HuH-7 (cell line): ENCODE measurements at regions not wholly inside any gene's neighbourhood (a gene's known extent, or its start where the extent isn't known, plus 50 kb on each side); places are given as distances from the start of the nearest gene placed in this dataset.

ENCODE experiments used
- DNase-seq: peaks from one replicate; pipeline ENCODE4 v3.0.0; 2011; ENCODE audit warnings: low spot score

- DNase-seq: no peak
Observed at GRCh38 chr2:207257251-207258250, 91.8 kb upstream of the KLF7 start.

- DNase-seq: peak; percentile 14
Observed at GRCh38 chr2:207258263-207258991, 92.7 kb upstream of the KLF7 start.

GRCh38 chr2:207260021-207260420 lies 94.3 kb upstream of the KLF7 start:
- no peak for DNase-seq

- DNase-seq: no peak
Observed at GRCh38 chr2:207260947-207261346, 95.2 kb upstream of the KLF7 start.

DNA sequence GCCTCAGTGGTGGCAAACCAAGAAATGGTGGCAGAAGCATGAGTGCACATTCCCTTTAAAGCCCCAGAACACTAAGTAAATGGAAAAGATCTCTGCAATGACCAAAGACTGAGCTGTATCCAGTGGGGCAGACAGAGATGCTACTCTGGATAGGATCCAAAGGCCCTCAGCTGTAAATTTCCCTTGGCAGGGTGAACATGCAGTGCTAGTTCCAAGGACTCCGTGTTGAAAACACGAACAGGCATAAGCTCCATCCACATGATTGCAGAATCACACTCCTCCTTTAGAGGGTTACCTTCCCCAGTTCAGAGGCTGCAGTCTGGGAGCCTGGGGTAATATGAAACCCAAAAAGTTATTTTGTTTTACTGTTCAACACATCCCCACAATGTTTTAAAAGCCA lies 98.6 kb upstream of the KLF7 start:
- DNase-seq: no peak

GRCh38 chr2:207265332-207265731 lies 99.6 kb upstream of the KLF7 start:
- no peak for DNase-seq

GRCh38 chr2:207265869-207266268 lies 100.1 kb upstream of the KLF7 start:
- DNase-seq: no peak

DNA sequence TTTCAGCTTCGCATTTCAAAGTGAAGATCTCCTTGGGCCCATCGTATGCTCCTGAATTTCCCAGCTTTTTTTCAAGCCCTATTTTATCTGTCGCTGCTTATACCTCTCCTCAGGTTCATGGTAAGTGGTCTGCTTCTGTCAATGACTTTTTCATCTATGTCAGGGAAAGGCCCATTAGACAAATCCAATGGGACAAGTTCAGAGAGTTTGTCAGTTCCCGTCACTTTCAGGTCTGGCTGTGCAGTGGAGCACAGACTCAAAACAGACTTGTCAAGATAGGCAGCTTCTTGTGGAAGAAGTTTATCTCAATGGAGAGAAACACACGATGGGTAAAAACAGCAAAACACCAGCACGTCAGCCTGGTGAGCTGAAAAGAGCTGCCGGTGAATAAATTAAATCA lies 100.9 kb upstream of the KLF7 start:
- no peak for DNase-seq

- no peak for DNase-seq
Observed at GRCh38 chr2:207269038-207269437, 103.3 kb upstream of the KLF7 start.

DNA sequence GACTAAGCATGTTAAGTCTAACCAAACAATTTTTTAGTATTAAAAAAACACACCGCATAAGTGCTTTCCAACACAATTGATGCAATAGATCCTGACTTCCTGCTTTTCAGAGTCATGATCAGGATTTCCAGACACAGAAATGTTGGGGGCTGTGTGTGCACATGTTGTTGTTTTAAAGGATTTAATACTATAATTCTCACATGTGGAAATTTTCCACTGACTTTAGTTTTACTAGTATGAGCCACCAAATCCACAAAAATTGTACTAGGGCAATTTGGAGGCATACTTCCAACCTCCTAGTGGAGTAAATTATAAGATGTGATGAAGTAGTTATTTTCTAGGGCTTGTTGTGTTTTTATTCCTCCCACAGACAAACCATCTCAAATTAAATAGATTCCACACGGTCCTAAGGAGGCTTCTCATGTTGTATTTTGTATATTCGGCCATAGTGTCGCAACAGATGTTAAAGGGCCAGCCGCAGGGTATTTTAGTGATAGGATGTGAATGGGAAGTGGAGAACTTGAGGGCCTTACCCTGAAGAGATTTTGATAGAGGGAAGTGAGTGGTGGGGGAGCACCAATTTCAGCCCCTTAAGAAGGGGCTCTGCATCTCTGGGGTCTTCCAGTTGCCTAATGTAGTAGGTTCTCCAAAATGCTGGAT lies 108.9 kb upstream of the KLF7 start:
- DNase-seq: no peak

- DNase-seq: no peak
Observed at GRCh38 chr2:207275779-207276178, 110.0 kb upstream of the KLF7 start.

GRCh38 chr2:207276248-207276647 lies 110.5 kb upstream of the KLF7 start:
- no peak for DNase-seq

DNA sequence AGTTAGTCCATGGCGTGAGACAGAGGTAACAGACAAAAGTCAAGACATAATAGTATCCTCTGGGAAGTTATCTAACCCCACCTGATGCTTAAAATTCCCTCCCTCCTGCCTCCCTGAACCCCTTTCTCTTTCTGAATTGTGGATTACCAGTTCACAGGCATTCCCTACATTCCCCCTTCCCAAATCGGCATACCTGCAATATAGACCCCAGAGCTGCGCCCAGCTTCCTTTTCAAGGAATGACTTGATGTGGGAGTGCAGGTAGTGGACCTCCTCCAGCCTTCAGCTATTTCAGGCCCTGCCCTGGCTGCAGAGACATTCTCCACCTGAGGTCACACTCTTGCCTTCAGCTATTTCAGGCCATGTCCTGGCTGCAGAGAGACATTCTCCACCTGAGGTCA lies 111.1 kb upstream of the KLF7 start:
- DNase-seq: no peak

GRCh38 chr2:207279520-207279919 lies 113.8 kb upstream of the KLF7 start:
- DNase-seq: no peak

GRCh38 chr2:207281436-207281835 lies 115.7 kb upstream of the KLF7 start:
- no peak for DNase-seq

- no peak for DNase-seq
Observed at GRCh38 chr2:207282916-207283315, 117.2 kb upstream of the KLF7 start.

DNA sequence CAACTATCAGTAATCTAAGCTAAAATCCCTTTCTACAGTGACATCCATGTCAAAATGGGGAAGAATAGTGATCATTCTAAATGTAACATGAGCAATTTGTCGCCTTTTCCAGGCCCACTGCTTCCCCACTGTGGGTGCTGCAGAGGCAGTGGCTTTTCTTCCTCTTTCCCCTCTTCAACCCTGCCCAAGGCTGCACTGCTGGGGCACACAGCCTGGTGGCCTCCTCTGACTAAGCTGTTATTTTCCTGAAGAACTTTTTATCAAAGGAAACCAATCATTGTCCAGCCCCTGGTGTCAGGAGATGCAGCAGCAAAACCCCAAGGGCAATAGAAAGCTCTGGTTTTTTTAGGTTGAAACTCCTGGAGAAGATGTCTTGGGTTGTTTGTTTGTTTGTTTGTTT lies 117.6 kb upstream of the KLF7 start:
- DNase-seq: no peak

- DNase-seq: no peak
Observed at GRCh38 chr2:207284556-207285472, 119.1 kb upstream of the KLF7 start.

GRCh38 chr2:207285473-207285815 lies 119.7 kb upstream of the KLF7 start:
- DNase-seq: no peak

- no peak for DNase-seq
Observed at GRCh38 chr2:207286106-207286505, 120.4 kb upstream of the KLF7 start.

DNA sequence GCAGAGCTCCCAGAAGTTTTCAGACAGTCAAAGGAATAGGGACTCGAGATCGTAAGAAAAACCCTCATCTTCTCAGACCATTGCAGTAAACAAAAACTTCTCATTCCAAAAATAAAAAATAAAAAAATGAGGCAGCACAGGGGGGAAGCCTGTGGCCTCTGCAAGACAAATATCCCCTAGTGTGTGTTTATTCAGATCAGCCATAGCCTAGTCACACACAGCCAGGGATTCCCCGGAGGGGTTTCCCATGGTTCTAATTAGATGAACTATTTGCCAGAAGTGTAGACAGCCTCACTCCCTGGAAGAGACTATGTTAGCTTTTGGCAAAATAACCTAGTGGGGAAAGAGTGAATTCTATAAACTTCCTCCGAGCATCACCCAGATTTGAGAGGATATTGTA lies 122.9 kb upstream of the KLF7 start:
- DNase-seq: no peak
